ENCODE measurements at regions not wholly inside any gene's neighbourhood (a gene's known extent, or its start where the extent isn't known, plus 50 kb on each side); places are given as distances from the start of the nearest gene placed in this dataset.

GRCh38 chr12:114457620-114458019, 51.7 kb upstream of the TBX5 start:
- POLR2A ChIA-PET (ENCODE audit: unreplicated experiment), result no interaction called here
- no peak for TF ChIP-seq EZH2 (IDR thresholded peaks at IDR 0.05; ENCODE audit: low read depth)
- no peak for TF ChIP-seq CTCF (conservative IDR thresholded peaks at IDR 0.05)
- Histone ChIP-seq H3K27ac (no peak overlapping the region), H3K4me1 (replicated peaks; ENCODE audit: insufficient read depth) (no peaks in the 10 kb centered on the region), H3K9me3 (ENCODE audit: insufficient read depth, low read depth) (no peaks in the 10 kb centered on the region), H3K36me3 (ENCODE audit: low read depth) (no peaks in the 10 kb centered on the region), H3K79me2 (ENCODE audit: low read depth) (no peaks in the 10 kb centered on the region), H4K20me1 (ENCODE audit: insufficient read depth) (no peaks in the 10 kb centered on the region), H2AFZ (no peak overlapping the region), H3K9me2 (ENCODE audit: insufficient read depth) (no peaks in the 10 kb centered on the region), H3K4me2 (no peak overlapping the region), H3K27me3 (ENCODE audit: insufficient read depth, low read depth) (peaks cover 12% of the 10 kb centered on the region; the same call in 1 of the 2 replicates), H3K4me3 (no peak overlapping the region), H3F3A (ENCODE audit: insufficient read depth, low read depth) (no peaks in the 10 kb centered on the region)
- CTCF ChIA-PET, result no interaction called here
- intact Hi-C loops (cut with micrococcal nuclease; ENCODE audit: unreplicated experiment), result no loop called here
- no peak for DNase-seq
- no TSS peak for BruUV-seq (replicated peaks)
